IPS DF 4.7 (cell line): ENCODE measurements at regions not wholly inside any gene's neighbourhood (a gene's known extent, or its start where the extent isn't known, plus 50 kb on each side); places are given as distances from the start of the nearest gene placed in this dataset.

ENCODE experiments used
- DNase-seq: peaks from one replicate; pipeline ENCODE4 v3.0.0-alpha.2; 2013; ENCODE audit warnings: low spot score; ENCODE audit errors: extremely low read depth

DNA sequence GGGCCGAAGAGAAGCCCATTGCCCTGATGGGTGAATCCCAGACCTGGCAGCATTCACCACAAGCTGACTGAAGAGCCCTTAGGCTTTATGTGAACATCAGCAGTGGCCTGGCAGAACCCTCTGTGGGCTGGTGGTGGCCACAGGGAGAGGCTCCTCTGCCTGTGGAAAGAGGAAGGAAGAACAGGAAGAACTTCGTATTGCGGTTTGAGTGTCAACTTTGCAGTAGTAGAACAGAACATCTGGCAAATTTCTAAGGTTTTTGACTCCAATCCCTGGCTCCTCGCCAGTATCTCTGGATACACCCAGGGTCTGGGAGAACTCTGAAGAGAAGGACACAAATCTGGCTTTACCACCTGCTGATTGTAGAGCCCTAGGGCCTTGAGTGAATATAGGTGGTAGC is 356.4 kb upstream of the GRAMD2B start:
- DNase-seq = no peak

DNA sequence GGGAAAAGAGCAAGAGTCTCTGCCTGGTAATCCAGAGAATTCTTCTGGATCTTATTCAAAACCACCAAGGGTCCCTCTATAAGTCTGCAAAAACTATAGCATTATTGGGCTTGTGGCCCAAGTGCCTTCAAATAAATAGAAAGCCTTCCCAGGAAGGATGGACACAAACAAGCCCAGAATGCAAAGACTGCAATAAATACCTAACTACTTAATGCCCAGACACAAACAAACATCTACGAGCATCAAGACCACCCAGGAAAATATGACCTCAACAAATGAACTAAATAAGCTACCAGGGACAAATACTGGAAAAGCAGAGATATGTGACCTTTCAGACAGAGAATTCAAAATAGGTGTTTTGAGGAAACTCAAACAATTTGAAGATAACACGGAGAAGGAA is 355.8 kb upstream of the GRAMD2B start:
- no peak for DNase-seq

DNA sequence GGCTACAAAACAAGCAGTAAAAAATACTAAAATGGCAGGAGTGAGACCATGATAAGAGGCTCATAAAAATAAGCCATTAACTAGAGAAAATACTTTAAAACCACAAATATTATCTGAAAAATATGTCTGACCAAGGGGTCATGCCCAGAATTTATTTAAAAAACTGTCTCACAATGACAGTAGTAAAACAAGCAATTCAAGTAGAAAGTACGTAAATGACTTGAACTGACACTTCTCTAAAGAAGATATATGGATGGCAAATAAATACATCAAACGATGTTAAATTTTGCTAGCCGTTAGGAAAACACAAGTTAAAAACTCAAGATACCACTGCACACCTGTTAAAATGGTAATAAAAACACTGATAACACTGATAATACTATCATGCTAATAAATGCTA is 353.9 kb upstream of the GRAMD2B start:
- DNase-seq = no peak

DNA sequence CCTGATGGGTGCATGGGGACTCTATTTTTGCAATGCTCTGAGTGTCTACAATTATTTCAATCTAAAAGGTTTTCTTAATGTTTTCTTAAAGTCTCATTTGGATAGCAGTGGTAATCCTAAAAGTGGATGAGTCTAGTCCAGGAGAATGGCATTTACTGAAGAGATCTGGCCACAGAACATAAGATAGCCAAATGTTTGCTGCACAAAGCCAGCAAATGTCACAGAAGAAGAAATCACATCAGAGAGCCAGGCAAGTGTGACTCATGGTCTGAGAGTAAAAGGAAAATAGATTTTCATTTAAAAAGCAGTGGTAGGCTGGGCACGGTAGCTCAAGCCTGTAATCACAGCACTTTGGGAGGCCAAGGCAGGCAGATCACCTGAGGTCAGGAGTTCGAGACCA is 352.7 kb upstream of the GRAMD2B start:
- no peak for DNase-seq

DNA sequence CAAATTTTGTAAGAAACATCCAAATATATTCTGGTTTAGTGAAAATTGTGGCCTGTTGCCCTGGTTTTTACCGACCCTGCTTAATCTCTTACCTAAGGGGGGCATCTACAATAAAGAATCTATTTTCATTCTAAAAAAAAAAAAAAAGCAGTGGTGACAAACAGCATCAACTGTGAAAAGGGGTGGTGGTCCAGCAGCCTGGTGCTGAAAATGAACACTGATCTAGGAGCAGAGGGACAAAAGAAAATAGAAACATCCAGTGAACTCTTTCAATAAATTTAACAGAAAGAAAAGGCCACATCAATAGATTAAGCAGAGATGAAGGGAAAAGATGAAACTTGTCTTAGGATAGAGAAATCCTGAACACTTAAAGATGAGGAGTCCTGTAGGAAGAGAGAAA is 348.7 kb upstream of the GRAMD2B start:
- no peak for DNase-seq

DNA sequence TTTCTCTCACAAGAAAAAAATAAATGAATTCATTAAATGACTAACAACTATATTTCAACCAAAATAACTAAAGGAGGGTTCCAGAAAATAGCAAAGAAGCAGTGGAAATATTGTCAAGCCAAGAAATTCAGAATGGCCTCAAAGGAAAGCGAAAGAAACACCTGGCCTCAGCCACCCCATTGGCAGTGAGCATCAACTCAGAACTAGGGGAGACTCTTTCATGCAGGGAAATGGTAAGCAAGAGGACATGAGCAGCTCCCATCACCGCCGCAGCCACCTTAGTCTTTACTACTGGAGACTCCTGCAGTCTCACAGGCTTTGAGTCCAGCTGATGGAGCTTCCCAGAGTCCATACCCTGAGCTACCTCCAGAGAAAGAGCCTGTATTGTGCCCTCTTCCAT is 343.9 kb upstream of the GRAMD2B start:
- DNase-seq = no peak

DNA sequence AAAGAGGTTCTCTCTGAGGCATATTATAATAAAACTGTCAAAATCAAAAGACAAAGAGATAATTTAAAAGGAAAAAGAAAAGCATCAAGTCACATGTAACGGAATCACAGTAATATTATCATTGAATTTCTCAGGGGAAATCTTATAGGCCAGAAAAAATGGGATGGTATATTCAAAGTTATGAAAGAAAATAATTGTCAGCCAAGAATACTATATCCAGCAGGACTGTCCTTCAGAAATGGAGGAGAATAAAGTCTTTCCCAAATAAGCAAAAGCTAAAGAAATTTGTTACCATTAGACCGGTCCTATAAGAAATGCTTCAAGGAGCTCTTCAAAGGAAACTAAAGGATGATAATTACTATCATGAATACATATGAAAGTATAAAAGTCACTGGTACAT is 342.0 kb upstream of the GRAMD2B start:
- no peak for DNase-seq

DNA sequence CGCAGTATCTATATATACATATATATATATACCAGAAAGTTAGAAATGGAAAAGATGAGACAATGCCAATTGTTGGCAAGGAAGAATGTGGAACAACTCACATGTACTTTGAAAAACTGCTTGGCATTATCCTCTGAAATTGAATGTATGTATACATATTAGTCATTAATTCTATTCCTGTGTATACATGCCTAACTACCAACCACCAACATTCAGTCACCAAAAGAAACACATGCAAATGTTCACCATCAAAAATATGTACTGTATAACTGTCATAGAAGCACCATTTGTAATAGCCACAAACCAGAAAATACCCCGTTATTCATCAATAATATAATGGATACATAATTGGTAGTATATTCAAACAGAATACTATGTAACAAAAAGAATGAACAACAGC is 330.2 kb upstream of the GRAMD2B start:
- no peak for DNase-seq

DNA sequence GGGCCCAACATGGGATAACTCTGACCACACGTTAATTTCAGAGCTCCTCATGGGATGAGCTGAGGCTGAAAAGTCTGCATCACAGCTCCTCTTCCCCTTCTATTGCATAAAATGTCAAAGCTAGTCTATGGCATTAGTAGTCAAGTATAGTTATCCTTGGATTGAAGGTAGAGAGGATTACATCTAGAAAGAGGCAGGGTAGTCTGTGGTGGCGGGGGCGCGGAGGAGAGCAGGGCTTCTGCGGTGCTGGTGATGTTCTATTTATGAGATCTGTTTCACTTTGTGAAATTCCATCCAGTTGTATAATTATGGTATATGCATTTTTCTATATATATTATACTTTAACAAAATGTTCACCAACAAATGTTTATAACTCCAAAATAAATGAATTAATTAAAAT is 329.5 kb upstream of the GRAMD2B start:
- no peak for DNase-seq

DNA sequence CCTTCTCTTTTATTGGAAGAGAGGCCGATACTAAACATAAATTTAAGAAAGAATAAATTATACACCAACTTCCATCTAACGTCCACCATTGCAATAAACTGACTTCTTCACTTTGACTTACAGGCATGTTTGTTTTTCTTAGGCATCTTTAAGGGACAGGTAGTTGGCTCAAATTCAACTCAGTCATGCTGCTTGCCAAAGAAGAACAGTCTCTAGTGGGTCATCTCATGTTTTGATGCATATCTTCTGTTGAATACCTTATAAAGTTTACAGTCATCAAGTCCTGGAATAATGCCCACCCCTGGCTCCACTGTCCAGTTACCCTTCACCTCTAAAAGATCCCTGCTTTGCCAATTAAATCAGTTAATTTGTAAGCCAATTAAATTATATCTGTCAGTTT is 328.2 kb upstream of the GRAMD2B start:
- DNase-seq = no peak

DNA sequence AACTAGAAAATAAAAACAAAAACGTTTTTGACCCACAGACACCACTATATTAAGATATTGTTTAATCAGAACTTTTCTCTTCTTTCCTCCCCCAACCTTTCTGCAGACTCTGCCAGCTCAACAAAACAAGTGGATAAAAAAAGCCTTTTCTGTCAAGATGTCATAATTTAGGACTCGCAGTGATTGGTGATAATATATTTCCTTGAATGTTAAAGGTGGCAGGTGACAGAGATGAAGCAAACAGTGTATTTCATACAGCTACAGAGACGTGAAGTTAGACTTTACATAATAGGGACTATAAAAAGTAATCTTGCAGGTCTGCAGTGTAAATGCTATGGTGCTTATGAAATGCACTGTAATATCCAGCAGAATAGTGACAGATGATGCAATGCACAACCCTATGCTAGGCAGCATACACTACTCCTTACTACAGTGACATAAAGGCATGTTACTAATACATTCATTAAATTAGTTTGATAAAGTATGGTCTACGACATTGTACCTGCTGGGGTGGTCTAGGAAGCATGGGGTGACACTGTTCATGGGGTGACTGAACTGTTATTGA is 326.7 kb upstream of the GRAMD2B start:
- no peak for DNase-seq

DNA sequence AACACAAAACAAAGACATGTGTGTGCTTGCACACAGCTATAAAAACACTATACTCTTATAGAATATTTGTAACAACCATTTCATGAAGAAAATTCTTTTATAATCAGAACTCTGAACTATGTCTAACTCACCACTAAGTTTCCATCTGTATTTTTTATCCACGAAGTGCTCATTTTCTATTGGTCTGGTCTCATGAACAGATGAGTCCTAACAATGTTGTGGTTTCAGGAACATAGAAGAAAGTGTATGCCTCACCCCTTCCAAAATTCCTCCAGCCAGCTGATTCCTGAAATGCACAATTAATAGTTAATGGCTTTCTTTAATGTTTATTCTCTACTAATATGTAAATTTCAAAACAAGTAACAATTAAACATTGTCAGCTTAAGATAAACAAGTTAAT is 325.3 kb upstream of the GRAMD2B start:
- DNase-seq = no peak

DNA sequence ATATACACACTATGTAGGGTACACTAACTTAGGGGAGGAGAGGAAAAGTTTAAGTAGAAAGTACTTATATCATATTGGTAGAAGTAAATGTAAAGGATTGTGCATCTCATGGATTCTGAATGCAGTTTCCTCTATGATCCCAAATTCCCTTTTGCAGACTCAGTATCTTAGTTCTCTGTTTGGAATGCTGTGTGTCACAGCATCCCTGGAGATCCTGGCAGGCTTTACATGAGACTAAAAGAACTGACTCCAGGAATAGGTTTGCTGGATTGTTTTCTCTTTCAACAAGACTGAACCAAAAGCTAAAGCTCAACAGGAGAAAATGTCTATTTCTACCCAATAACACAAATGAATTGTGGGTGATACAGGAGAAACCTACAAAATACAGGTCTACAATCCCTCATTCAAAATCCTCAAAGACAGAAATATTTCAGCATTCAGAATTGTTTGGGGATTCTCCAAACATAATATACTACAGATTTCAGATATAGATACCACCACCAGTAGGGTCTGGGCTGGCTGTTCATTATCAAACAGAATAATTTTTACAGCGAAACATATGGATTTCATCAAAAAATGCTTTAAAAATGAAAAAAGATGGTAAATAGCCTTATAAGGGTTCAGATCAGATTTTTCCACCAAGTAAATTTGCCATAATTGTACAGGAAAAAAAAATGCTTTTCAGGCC is 324.7 kb upstream of the GRAMD2B start:
- DNase-seq = no peak

DNA sequence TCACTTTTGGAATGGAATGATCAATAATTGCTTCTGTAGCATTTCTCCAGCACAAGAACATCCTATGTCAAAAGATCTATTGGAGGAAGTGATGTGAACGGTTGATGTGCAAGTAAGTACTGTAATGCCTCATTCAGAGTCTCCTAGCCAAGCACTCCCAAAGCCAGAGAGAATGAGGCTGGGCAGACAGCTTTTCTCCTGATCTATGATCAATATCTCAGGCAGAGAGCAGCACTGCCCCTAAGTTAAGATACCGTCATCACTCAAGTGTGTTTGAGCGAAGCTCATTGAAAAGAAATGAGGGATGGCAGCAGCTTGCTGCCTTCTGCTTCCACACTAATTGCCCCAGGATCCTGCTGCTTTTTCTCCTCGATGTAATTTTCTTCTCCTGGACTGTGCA is 324.1 kb upstream of the GRAMD2B start:
- DNase-seq = no peak

DNA sequence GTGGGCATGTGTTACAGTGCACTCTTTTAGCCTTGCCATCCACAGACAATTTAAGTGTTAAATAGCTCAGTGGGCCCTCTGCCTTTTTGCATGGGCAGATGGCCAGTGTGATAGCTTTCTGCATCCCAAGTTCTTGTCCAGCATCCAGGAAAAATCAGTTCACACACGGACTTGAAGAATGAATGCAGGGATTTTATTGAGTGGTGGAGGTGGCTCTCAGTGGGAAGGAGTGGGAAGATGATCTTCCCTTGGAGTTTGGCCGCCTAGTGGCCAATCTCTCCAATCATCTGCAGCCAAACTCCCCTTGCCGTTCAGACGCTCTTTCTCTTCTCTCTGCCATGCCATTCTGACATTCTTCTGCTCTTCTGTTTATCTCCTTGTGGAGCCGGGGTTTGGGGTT is 322.4 kb upstream of the GRAMD2B start:
- no peak for DNase-seq

DNA sequence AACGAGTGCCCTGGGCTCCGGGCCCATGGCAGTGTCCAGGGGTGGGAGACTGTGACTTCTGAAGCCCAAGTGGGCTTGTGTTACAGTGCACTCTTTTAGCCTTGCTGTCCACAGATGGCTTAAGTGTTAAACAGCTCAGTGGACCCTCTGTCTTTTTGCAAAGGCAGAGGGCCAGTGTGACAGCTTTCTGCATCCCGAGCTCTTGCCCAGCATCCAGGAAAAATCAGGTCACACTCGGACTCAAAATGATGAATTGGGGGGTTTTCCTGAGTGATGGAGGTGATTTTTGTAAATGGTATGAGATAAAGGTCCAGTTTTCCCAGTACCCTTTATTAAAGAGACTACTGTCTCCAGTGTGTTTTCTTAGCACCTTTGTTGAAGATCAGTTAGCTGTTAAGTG is 321.3 kb upstream of the GRAMD2B start:
- no peak for DNase-seq

DNA sequence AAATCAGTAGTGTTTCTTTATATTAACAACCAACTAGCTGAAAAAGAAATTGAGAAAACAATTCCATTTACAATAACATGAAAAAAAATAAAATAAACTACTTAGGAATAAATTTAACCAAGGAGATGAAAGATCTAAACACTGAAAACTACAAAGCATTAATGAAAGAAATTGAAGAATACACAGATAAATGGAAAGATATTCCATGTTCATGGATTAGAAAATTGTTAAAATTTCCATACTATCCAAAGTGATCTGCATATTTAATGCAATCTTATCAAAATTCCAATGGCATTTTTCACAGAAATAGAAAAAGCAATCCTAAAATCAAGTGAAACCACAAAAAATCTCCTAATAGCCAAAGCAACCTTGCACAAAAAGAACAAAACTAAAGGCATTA is 320.2 kb upstream of the GRAMD2B start:
- DNase-seq = no peak

DNA sequence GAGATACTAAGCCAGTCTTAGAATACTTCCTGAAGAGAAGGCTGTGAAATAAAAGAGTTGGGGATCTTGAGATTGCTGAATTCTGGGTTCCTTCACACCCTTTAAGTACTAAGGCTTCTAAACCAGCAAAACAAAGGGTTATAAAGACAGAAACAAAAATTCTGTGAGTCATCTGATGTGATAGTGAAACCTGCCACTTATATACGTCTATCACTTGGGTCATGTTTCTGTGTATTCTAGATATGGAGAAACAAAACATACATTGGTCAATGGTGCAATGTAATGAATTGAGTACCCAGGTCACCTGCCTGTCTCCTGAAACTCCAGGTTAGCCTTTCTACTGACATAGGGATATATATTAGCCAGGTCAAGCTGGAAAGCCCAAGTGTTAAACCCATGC is 319.3 kb upstream of the GRAMD2B start:
- no peak for DNase-seq

DNA sequence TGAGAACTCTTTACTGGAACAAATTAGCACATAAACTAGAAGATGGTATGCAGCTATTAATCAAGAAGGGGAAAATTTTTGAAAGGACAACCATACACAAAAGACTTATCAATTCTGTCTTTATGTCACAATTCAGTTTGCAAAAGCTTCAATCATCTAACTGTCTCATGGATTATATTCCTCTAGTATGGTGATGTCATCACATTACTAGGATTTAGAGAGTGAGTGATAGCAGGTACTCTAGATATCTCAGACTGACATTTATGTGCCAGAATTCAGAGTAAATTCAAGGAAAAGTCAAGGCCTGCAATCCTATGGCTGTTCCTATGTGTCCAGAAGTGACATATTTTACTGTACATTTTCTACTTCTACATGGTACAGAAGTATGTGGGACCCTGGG is 318.9 kb upstream of the GRAMD2B start:
- DNase-seq = no peak

DNA sequence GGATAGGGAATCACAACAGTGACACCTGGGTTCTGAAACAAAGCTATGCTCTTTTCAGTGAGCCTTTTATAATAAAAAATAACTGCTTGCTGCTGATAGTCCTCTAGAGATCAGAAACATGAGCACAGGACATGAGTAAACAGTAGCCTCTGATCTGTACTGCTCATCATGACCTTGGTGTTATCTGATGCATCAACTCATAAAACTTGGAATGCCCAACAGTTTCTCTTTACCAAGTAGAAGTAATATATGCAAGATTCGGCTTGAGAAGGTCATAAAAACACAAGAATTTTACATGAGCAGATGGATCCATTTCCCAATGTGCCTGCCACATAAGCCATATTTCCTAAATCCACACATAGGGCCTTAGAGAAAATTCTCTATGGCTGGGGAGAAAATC is 318.3 kb upstream of the GRAMD2B start:
- DNase-seq = no peak

DNA sequence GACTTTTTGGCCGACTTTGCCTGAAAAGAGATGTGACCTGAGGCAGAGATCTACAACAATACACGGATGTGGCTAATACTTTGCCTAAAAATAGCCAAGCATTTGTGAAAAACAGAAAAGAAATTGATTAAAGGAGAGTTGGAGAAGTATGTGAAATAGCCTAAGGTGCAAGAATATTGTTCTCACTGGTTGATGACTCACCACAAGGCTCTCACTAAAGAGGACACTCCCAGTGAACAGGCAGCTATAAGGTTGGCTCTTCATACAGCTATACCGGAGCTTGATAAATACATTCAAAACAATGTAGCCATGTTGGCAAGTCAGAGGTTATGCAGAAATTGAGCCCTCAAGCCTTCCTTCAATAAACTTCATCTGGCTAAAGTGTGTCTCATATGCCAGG is 317.2 kb upstream of the GRAMD2B start:
- no peak for DNase-seq

DNA sequence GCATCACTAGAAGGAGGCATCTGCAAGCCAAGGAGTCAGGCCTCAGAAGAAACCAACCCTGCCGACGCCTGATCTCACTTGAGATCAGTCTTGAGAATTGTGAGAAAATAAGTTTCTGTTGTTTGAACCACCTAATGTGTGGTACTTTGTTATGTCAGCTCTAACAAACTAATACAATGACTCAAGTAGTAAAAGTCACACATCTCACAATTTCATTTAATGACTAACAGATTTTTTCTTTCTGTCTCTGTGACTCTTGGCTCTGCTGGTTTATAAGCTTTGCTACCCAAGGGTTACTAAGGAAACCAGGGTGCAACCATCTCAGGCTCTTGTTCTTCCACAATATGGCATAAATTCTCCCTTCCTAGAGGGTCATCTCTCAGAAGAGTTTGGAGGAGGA is 315.8 kb upstream of the GRAMD2B start:
- DNase-seq = no peak

DNA sequence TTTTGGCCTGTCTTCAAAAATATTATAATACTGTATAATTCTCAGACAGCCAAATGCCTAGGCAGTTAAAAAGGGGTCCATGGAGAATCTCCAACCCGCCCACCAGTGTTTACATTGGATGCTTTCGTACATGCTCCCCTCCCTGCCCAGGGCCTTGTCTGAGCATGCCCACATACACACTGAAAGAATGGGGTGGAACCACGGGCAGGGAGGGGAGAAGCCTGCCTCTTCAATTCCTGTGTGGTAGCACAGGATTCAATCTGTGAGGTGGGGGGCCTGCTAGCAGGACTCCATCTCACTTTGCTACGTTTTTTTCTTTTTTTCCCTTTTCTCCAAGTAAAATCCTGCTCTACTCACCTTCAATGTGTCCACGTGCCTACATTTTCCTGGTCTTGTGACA is 314.7 kb upstream of the GRAMD2B start:
- DNase-seq = no peak
